ENCODE measurements at regions not wholly inside any gene's neighbourhood (a gene's known extent, or its start where the extent isn't known, plus 50 kb on each side); places are given as distances from the start of the nearest gene placed in this dataset.

GRCh38 chr2:144592500-144593256, 72.8 kb upstream of the ZEB2 start:
- TF ChIP-seq POLR2A (IDR thresholded peaks at IDR 0.05), result no peak
- TF ChIP-seq CTCF (IDR thresholded peaks at IDR 0.05), result no peak
- no peak for TF ChIP-seq EP300 (IDR thresholded peaks at IDR 0.05)
